Activated naive CD8-positive, alpha-beta T cell treated with anti-CD3 and anti-CD28 coated beads, Interleukin-2, amount 10 ng/mL, durations not matched to agents 7 days and 5 days (primary cell): ENCODE measurements at regions not wholly inside any gene's neighbourhood (a gene's known extent, or its start where the extent isn't known, plus 50 kb on each side); places are given as distances from the start of the nearest gene placed in this dataset.
"Not testable (repeated sequence)": the region's sequence is repeated elsewhere in the genome, so short reads cannot be mapped to it uniquely, and the experiment has no call there.

Experiments used
- ATAC-seq: fragments of 150-1000 bp; cut with Tn5 transposase; one replicate; pipeline ENCODE4 v1.10.0; 2021; ENCODE audit warnings: low read depth, moderate library complexity
- POLR2A ChIA-PET: fragments of 350-600 bp; sonication (Branson Sonifier 250); formaldehyde crosslinking; loops from one replicate; lab custom pipeline; 2021; ENCODE audit warnings: antibody characterized with exemption; lab: Charles Lee
- DNase-seq: peaks from one replicate; pipeline ENCODE4 v3.0.0; 2021
- H3K27ac Mint-ChIP-seq: one replicate; pipeline ENCODE4 v1.8.0; 2022; ENCODE audit warnings: mild to moderate bottlenecking, mixed read lengths
- H3K27me3 Mint-ChIP-seq: one replicate; pipeline ENCODE4 v1.8.0; 2022; ENCODE audit warnings: mild to moderate bottlenecking, moderate library complexity, mixed read lengths
- H3K36me3 Mint-ChIP-seq: one replicate; pipeline ENCODE4 v1.8.0; 2021; ENCODE audit warnings: mild to moderate bottlenecking, mixed read lengths
- H3K4me1 Mint-ChIP-seq: one replicate; pipeline ENCODE4 v1.8.0; 2021; ENCODE audit warnings: mixed read lengths
- H3K4me3 Mint-ChIP-seq: one replicate; pipeline ENCODE4 v1.8.0; 2022; ENCODE audit warnings: mild to moderate bottlenecking, moderate library complexity, mixed read lengths
- H3K9me3 Mint-ChIP-seq: one replicate; pipeline ENCODE4 v1.8.0; 2021; ENCODE audit warnings: mixed read lengths

DNA sequence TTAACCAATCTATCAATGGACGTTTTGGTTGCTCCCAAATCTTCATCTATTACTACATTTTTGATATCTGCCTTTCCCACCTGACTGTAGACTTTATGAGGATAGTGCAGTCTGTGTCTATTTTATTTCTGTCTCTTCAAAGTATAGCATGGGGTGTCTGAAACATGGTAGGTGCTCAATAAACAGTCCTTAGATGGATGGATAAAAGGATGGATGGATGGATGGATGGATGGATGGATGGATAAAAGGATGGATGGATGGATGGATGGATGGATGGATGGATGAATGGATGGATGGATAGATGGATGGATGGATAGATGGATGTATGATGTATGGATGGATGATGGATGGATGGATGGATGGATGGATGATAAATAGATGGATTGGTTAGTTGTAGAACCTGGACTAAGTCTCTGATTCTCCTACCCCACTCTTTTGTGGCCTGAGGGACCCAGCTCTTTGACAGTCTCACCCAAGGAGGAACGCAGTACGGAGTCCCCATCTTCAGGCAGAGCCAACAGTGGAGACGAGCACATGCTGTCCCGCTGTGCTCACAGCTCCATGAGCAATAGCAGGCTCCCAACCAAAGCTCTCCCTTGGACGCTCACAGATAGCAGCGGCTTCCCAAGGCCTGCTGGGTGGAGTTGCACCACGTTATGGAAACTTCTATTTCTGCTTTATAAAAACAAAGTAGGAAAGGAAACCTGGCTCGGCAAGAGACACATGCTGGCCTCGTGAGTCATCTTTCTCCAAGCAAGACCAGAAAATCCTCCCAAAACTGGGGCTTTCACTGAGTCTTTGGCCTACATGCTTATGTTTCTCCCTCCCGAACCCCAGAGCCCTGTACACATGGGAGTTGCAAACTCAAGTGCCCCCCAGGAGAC is 448.0 kb downstream of the MIAT start:
- Mint-ChIP-seq H3K4me1 (no peaks in the 10 kb centered on the region), H3K9me3 (peaks cover 1% of the 10 kb centered on the region), H3K4me3 (no peak overlapping the region), H3K27ac (no peak overlapping the region), H3K27me3 (peaks cover 16% of the 10 kb centered on the region), H3K36me3 (no peaks in the 10 kb centered on the region)
- no peak for DNase-seq
- POLR2A ChIA-PET, result no interaction called here
- no peak for ATAC-seq

- H3K4me3 Mint-ChIP-seq, result no peak overlapping the region
- DNase-seq, result no peak
- ATAC-seq, result no peak
- H3K27me3 Mint-ChIP-seq, result peaks cover 3% of the 10 kb centered on the region
- POLR2A ChIA-PET, result no interaction called here
- H3K27ac Mint-ChIP-seq, result no peak overlapping the region
- H3K4me1 Mint-ChIP-seq, result no peaks in the 10 kb centered on the region
- peaks cover 1% of the 10 kb centered on the region for H3K9me3 Mint-ChIP-seq
- H3K36me3 Mint-ChIP-seq, result no peaks in the 10 kb centered on the region
Measured at GRCh38 chr22:27106985-27107384, 449.6 kb downstream of the MIAT start.

DNA sequence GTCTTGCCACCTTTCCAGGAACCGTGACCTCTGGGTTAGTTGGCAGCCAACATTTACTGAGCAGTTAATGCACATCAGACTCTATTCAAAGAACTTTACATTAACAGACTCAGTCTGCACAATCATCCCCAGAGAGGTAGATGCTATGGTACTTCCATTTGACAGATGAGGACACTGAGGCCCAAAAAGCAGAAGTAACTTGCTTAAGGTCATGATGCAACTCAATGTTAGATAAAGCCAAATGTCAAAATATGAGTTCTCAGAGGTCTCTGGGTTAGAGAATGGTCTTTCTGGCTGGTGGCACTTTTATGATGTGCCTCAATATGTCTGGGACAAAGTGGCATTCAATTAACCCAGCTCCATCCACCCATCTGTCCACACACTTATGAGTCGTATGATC is 450.0 kb downstream of the MIAT start:
- H3K27ac Mint-ChIP-seq, result no peak overlapping the region
- H3K27me3 Mint-ChIP-seq, result peaks cover 3% of the 10 kb centered on the region
- DNase-seq, result no peak
- POLR2A ChIA-PET, result no interaction called here
- no peaks in the 10 kb centered on the region for H3K36me3 Mint-ChIP-seq
- H3K4me3 Mint-ChIP-seq, result no peak overlapping the region
- no peak for ATAC-seq
- H3K9me3 Mint-ChIP-seq, result peaks cover 1% of the 10 kb centered on the region
- no peaks in the 10 kb centered on the region for H3K4me1 Mint-ChIP-seq

DNA sequence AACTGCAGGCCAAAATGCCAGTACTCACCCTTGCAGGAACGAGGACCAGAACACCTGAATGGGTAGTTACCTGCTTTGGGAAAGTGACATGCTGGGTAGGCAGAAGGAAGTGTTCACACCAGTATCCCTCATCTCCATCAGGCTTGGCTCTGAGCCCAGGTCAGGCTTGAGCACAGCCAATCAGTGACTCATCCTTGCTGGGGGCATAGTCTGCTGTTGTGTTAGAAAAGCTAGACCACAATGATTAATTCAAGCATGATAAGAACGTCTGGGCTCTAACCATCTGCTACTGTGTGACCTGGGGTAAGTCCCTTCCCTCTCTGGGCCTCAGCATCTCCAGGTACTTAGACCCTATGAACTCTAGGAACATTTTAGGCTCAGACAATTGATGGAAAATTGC is 450.4 kb downstream of the MIAT start:
- no peak for DNase-seq
- Mint-ChIP-seq H3K4me3 (no peak overlapping the region), H3K27me3 (peaks cover 3% of the 10 kb centered on the region), H3K4me1 (no peaks in the 10 kb centered on the region), H3K9me3 (peaks cover 1% of the 10 kb centered on the region), H3K27ac (no peak overlapping the region), H3K36me3 (no peaks in the 10 kb centered on the region)
- no peak for ATAC-seq
- POLR2A ChIA-PET, result no interaction called here

DNA sequence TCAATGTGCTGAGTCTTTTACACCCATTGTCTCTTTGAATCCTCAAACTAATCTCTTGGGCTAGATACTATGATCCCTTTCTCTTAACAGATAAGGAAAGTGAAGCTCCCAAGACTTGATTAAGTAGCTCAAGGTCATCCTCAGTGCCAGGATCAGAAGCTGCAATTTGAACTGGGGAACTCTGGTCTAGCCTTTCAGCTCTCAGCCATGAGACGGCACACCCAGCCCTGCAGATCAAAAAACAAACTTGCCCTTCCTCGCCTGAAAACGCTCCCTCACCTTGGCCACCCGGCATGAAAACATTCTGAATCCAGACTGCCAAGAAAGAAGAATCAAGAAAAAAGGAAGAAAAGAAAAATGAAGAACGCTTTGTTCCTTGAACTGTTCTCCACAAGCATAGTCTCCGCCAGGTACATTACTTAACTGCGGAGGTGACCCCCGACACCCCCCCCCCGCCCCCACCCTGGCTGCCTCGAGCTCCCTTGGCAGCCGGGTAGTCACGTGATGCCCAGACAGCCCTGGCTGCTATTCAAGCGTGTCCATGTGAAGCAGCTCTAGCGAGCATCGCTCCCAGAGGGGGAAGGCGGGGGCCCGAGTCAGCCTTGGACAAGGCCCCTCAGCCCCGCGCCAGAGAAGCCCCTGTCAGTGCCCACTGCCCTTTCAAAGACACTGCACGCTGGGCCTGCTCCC is 451.2 kb downstream of the MIAT start:
- Mint-ChIP-seq H3K27ac (no peak overlapping the region), H3K27me3 (peaks cover 3% of the 10 kb centered on the region), H3K4me1 (peaks cover 2% of the 10 kb centered on the region)

GRCh38 chr22:27109406-27109805 is 452.0 kb downstream of the MIAT start:
- H3K27ac Mint-ChIP-seq, H3K36me3 Mint-ChIP-seq, H3K9me3 Mint-ChIP-seq, H3K27me3 Mint-ChIP-seq, H3K4me3 Mint-ChIP-seq, DNase-seq, POLR2A ChIA-PET, ATAC-seq, H3K4me1 Mint-ChIP-seq: not testable (repeated sequence)

More for the DNA sequence above, 451.2 kb downstream of the MIAT start:
- ATAC-seq (no peak), DNase-seq (no peak)
- Mint-ChIP-seq H3K9me3 (peaks cover 1% of the 10 kb centered on the region), H3K4me3 (no peak overlapping the region), H3K36me3 (no peaks in the 10 kb centered on the region)
- POLR2A ChIA-PET, result no interaction called here

DNA sequence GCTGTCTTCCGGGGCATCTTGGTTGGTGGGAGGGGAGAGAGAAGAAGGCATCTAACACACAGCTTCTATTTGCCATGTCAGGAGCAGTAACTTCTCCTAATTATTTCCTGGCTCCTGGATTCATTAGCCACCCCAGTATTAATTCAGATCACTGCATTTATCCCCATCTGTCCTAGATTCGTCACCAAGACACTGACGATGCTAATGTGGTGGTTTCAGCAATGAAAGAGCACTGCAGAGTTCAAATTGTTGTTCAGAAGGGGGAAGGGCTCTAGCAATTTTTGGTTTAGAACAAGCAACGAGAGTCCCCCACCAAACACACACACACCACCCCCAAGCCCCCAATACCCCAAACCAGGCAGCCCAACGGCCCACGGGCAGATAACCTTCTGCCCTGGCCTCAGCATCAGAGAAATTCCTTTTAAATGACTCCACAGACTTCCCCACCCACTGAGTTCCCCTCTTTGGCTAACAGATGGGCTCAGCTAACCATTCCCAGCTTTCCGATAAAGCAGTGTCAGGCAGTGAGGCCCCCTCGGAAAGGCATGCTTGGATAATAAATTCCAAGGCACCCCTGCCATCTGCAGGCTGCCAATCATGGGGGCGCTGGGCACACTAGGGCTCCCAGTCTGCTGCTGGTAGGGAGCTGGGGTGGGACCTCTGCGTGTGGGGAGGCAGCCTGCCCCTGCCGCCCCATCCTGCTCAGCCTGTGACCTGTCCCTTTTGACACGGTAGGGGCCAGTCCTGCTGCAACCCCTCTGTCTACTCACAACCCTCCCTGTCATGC is 453.5 kb downstream of the MIAT start:
- H3K27ac Mint-ChIP-seq, result no peak overlapping the region
- POLR2A ChIA-PET, result no interaction called here
- peaks cover 2% of the 10 kb centered on the region for H3K4me1 Mint-ChIP-seq
- H3K27me3 Mint-ChIP-seq, result peaks cover 3% of the 10 kb centered on the region
- no peak for ATAC-seq
- no peaks in the 10 kb centered on the region for H3K36me3 Mint-ChIP-seq
- H3K9me3 Mint-ChIP-seq, result no peaks in the 10 kb centered on the region
- DNase-seq, result no peak
- no peak overlapping the region for H3K4me3 Mint-ChIP-seq

DNA sequence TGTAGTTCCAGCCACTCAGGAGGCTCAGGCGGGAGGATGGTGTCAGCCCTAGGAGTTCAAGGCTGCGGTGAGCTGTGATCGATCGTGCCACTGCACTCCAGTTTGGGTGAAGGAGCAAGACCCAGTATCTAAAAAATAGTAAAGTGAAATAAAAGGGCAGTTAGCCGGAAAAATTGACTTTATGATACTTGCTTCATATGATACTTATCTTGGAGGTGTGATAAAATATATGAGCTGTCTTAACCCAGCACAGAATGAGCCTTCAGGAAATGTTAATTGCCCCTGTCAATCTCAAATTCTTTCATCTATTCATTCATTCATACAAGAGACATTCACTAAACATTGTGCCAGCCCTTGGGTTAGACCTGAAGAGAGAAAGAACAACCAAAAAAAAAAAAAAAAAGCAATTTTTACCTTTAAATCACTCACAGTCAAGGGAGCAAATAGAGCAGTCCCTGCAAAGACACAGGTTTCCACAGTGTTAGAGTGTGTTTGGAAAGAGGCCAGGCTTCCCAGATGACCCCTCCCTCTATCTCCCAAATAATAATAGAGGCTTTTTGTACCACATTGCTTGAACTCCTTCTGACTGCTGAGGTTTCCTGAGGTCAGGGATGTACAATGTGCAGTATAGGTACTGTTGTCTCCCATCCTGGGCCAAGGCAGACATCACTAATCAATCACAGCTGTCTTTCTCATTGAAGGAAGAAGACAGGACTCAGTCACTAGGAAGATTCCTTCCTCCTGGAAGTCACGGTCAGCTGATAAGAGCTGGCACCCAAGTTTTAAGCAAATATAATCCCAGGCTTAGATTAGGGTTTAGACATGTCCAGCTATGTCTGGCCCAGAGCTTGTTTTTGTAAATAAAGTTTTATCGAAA is 454.6 kb downstream of the MIAT start:
- Mint-ChIP-seq H3K36me3 (no peaks in the 10 kb centered on the region), H3K4me1 (peaks cover 2% of the 10 kb centered on the region), H3K4me3 (no peak overlapping the region), H3K27ac (no peak overlapping the region), H3K9me3 (no peaks in the 10 kb centered on the region), H3K27me3 (peaks cover 3% of the 10 kb centered on the region)
- DNase-seq, result no peak
- no peak for ATAC-seq
- POLR2A ChIA-PET, result no interaction called here

GRCh38 chr22:27113211-27113635 is 455.8 kb downstream of the MIAT start:
- Mint-ChIP-seq H3K27ac (no peak overlapping the region), H3K4me3 (no peak overlapping the region), H3K27me3 (peaks cover 3% of the 10 kb centered on the region), H3K36me3 (no peaks in the 10 kb centered on the region), H3K9me3 (no peaks in the 10 kb centered on the region), H3K4me1 (peaks cover 2% of the 10 kb centered on the region)
- ATAC-seq, result no peak
- no peak for DNase-seq
- POLR2A ChIA-PET, result no interaction called here

DNA sequence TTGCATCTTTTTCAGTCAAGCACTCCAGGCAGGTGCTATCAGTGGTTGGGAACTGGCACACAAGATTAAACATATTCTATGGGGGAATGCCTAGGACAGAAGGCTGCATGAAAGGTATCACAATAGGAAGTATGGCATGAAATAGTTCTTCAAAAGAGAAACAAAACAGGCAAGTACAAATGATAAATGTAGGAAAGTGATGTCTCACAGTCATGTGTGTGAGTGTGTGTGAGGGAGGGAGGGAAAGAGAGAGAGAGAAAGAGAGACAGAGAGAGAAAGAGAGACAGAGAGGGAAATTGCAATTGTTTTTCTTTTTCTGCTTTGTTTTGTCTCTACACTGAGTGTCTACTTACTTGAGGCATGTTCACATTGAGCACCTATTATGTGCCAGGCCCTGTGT is 456.3 kb downstream of the MIAT start:
- no peak overlapping the region for H3K27ac Mint-ChIP-seq
- H3K36me3 Mint-ChIP-seq, result no peaks in the 10 kb centered on the region
- POLR2A ChIA-PET, result no interaction called here
- no peak overlapping the region for H3K4me3 Mint-ChIP-seq
- no peaks in the 10 kb centered on the region for H3K9me3 Mint-ChIP-seq
- H3K27me3 Mint-ChIP-seq, result peaks cover 3% of the 10 kb centered on the region
- peaks cover 2% of the 10 kb centered on the region for H3K4me1 Mint-ChIP-seq
- no peak for ATAC-seq
- DNase-seq, result no peak

GRCh38 chr22:27114186-27114585 is 456.8 kb downstream of the MIAT start:
- Mint-ChIP-seq H3K4me1 (peaks cover 2% of the 10 kb centered on the region), H3K36me3 (no peaks in the 10 kb centered on the region), H3K27ac (no peak overlapping the region), H3K9me3 (no peaks in the 10 kb centered on the region), H3K27me3 (peaks cover 3% of the 10 kb centered on the region), H3K4me3 (no peak overlapping the region)
- ATAC-seq (no peak), DNase-seq (no peak)
- POLR2A ChIA-PET, result no interaction called here

GRCh38 chr22:27115410-27115809 is 458.0 kb downstream of the MIAT start:
- no peak for DNase-seq
- no peak for ATAC-seq

GRCh38 chr22:27115816-27116256 is 458.4 kb downstream of the MIAT start:
- no peaks in the 10 kb centered on the region for H3K36me3 Mint-ChIP-seq
- H3K4me1 Mint-ChIP-seq, result peaks cover 2% of the 10 kb centered on the region
- no peaks in the 10 kb centered on the region for H3K9me3 Mint-ChIP-seq
- DNase-seq (no peak), ATAC-seq (no peak)
- POLR2A ChIA-PET, result no interaction called here
- H3K27me3 Mint-ChIP-seq, result peaks cover 3% of the 10 kb centered on the region
- H3K27ac Mint-ChIP-seq, result no peak overlapping the region
- no peak overlapping the region for H3K4me3 Mint-ChIP-seq

More at GRCh38 chr22:27115410-27115809, 458.0 kb downstream of the MIAT start:
- no peaks in the 10 kb centered on the region for H3K36me3 Mint-ChIP-seq
- no peak overlapping the region for H3K4me3 Mint-ChIP-seq
- POLR2A ChIA-PET, result no interaction called here
- peaks cover 2% of the 10 kb centered on the region for H3K4me1 Mint-ChIP-seq
- peaks cover 3% of the 10 kb centered on the region for H3K27me3 Mint-ChIP-seq
- H3K27ac Mint-ChIP-seq, result no peak overlapping the region
- H3K9me3 Mint-ChIP-seq, result no peaks in the 10 kb centered on the region
